ENCODE measurements at regions not wholly inside any gene's neighbourhood (a gene's known extent, or its start where the extent isn't known, plus 50 kb on each side); places are given as distances from the start of the nearest gene placed in this dataset.

GRCh38 chr11:97019305-97019704 lies 629.5 kb downstream of the JRKL start:
- TF ChIP-seq, protein P1, sequence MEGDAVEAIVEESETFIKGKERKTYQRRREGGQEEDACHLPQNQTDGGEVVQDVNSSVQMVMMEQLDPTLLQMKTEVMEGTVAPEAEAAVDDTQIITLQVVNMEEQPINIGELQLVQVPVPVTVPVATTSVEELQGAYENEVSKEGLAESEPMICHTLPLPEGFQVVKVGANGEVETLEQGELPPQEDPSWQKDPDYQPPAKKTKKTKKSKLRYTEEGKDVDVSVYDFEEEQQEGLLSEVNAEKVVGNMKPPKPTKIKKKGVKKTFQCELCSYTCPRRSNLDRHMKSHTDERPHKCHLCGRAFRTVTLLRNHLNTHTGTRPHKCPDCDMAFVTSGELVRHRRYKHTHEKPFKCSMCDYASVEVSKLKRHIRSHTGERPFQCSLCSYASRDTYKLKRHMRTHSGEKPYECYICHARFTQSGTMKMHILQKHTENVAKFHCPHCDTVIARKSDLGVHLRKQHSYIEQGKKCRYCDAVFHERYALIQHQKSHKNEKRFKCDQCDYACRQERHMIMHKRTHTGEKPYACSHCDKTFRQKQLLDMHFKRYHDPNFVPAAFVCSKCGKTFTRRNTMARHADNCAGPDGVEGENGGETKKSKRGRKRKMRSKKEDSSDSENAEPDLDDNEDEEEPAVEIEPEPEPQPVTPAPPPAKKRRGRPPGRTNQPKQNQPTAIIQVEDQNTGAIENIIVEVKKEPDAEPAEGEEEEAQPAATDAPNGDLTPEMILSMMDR (IDR thresholded peaks at IDR 0.05; ENCODE audit: insufficient read depth, low read length), result no peak
- DNase-seq (ENCODE audit: low read depth), result no peak
- H3K4me3 ChIP-seq (ENCODE audit: low read depth, low read length), result no peak overlapping the region

DNA sequence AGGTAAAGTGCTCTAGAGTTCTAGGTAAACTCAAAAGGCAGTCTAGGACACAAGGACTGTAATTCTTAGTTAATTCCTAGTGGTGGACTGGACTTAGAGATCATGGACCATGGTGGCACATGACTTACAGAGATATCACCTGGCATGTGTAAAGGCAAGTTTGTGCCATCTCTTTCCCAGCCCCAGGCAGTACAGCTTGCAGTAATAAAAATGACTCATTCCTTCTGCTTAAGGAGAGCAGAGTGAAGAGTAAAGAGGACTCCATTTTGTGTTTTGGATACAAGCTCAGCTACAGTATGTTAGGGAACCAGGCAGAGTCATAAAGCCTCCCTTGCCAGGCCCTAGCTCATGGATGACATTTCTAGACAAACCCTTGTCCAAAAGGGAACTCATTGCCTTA lies 629.9 kb downstream of the JRKL start:
- TF ChIP-seq, protein P1 (IDR thresholded peaks at IDR 0.05; ENCODE audit: insufficient read depth, low read length), result no peak
- DNase-seq (ENCODE audit: low read depth), result no peak
- no peak overlapping the region for H3K4me3 ChIP-seq (ENCODE audit: low read depth, low read length)

DNA sequence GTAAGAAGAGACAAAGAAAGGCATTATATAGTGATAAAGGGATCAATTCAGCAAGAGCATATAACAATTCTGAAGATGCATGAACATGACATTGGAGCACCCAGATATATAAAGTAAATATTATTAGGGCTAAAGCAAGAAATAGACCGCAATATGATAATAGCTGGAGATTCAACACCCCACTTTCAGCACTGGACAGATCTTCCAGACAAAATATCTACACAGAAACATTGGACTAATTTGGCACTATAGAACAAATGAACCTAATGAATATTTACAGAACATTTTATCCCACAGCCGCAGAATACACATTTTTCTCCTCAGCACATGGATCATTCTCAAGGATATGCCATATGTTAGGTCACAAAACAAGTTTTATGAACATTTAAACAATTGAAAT lies 633.1 kb downstream of the JRKL start:
- DNase-seq (ENCODE audit: low read depth), result no peak
- H3K4me3 ChIP-seq (ENCODE audit: low read depth, low read length), result no peak overlapping the region
- TF ChIP-seq, protein P1 (IDR thresholded peaks at IDR 0.05; ENCODE audit: insufficient read depth, low read length), result no peak

- TF ChIP-seq, protein P1 (IDR thresholded peaks at IDR 0.05; ENCODE audit: insufficient read depth, low read length), result no peak
- no peak for DNase-seq (ENCODE audit: low read depth)
- H3K4me3 ChIP-seq (ENCODE audit: low read depth, low read length), result no peak overlapping the region
Measured at GRCh38 chr11:97028836-97029406, 639.1 kb downstream of the JRKL start.

DNA sequence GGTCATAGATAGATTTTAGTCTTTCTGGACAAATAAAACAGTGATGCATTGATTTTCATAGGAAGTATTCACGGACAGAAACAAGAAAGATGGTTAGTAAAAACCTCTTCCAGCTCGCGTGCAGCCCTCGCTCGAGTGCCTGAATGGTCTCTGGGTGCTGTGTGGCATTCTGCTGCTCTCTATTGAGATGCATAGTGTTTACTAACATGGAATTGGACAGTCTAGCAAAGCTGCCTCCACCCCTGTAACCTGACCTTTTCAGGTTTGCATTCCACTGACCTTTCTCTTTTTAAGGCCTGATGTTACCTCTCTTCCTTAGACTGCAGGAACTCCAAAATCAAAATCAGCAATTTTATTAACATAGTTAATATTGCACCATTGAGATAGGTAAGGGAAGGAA lies 643.4 kb downstream of the JRKL start:
- TF ChIP-seq, protein P1 (IDR thresholded peaks at IDR 0.05; ENCODE audit: insufficient read depth, low read length), result no peak
- H3K4me3 ChIP-seq (ENCODE audit: low read depth, low read length), result no peak overlapping the region
- DNase-seq (ENCODE audit: low read depth), result no peak

DNA sequence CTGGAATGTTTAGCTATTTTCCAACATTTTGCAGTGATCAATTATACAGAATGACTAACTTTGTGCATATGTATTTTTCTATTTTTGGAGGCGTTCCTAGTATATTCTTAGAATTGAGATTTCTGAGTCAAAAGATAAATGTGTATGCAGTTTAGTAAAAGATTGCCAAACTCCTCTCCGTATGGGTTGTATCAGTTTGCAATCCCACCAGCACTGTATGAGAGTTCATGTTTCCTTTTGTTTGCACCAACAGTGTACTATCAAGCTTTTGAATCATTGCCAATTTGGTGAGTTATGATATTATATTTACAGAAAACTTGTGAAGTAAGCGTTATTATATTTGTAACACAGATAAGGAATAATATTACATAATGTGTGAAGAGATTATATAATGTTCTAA lies 658.7 kb downstream of the JRKL start:
- no peak for DNase-seq (ENCODE audit: low read depth)
- no peak overlapping the region for H3K4me3 ChIP-seq (ENCODE audit: low read depth, low read length)
- TF ChIP-seq, protein P1 (IDR thresholded peaks at IDR 0.05; ENCODE audit: insufficient read depth, low read length), result no peak

DNA sequence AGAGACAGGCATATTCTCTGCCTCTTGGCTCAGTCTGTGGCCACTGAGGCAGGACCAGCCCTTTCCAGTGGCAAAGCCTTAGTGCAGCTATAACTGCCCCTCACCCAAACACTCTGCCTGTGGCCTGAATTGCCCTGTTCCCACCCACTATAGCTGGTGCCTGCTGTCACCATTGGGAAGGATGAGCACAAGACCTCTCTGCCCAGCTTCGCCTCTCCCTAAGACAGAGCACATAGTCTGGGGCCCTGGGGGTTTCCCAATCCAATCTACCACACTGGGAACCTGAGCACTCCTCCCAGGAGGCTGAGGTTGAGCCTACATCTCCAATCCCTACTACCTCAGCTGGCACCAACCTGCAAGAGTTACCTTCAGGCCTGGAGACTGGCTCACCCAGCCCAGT lies 670.4 kb downstream of the JRKL start:
- TF ChIP-seq, protein P1 (IDR thresholded peaks at IDR 0.05; ENCODE audit: insufficient read depth, low read length), result no peak
- no peak for DNase-seq (ENCODE audit: low read depth)
- H3K4me3 ChIP-seq (ENCODE audit: low read depth, low read length), result no peak overlapping the region

Data from fibroblast of the aortic adventitia (primary cell).